RCC 7860 (cell line): ENCODE measurements at regions not wholly inside any gene's neighbourhood (a gene's known extent, or its start where the extent isn't known, plus 50 kb on each side); places are given as distances from the start of the nearest gene placed in this dataset.
A peak's percentile ranks its signal among the peaks of the same experiment; 100 is the strongest.

Source experiments
- DNase-seq: peaks from one replicate; pipeline ENCODE4 v3.0.0-alpha.2; 2015; ENCODE audit warnings: low spot score
- FAIRE-seq: peaks from 2 replicates; lab custom pipeline; 2012; peaks lifted over from hg19 to GRCh38; lab: Jason Lieb, UNC

GRCh38 chr13:38518328-38518727, 168.5 kb upstream of the FREM2 start:
- FAIRE-seq (no peak), DNase-seq (no peak)

- DNase-seq (no peak), FAIRE-seq (no peak)
Observed at GRCh38 chr13:38519229-38519911, 167.5 kb upstream of the FREM2 start.

GRCh38 chr13:38520041-38520440, 166.8 kb upstream of the FREM2 start:
- no peak for FAIRE-seq
- DNase-seq, result no peak

GRCh38 chr13:38527140-38527539, 159.7 kb upstream of the FREM2 start:
- DNase-seq (no peak), FAIRE-seq (no peak)

- DNase-seq, result no peak
- no peak for FAIRE-seq
Observed at GRCh38 chr13:38528986-38529385, 157.9 kb upstream of the FREM2 start.

- FAIRE-seq, result no peak
- DNase-seq, result no peak
Observed at GRCh38 chr13:38530492-38530891, 156.4 kb upstream of the FREM2 start.

GRCh38 chr13:38535261-38535660, 151.6 kb upstream of the FREM2 start:
- DNase-seq (no peak), FAIRE-seq (no peak)

GRCh38 chr13:38537051-38537450, 149.8 kb upstream of the FREM2 start:
- no peak for FAIRE-seq

GRCh38 chr13:38538422-38538821, 148.5 kb upstream of the FREM2 start:
- DNase-seq, result no peak
- FAIRE-seq, result no peak

More at GRCh38 chr13:38537051-38537450, 149.8 kb upstream of the FREM2 start:
- DNase-seq, result no peak

- DNase-seq (no peak), FAIRE-seq (no peak)
Observed at GRCh38 chr13:38539632-38540031, 147.2 kb upstream of the FREM2 start.

- FAIRE-seq (peak; percentile 52), DNase-seq (peak; percentile 70)
Observed at GRCh38 chr13:38542601-38543000, 144.3 kb upstream of the FREM2 start.

- DNase-seq (peak; percentile 13), FAIRE-seq (no peak)
Observed at GRCh38 chr13:38543561-38543960, 143.3 kb upstream of the FREM2 start.

GRCh38 chr13:38563739-38564138, 123.1 kb upstream of the FREM2 start:
- DNase-seq (no peak), FAIRE-seq (no peak)

GRCh38 chr13:38564256-38565150, 122.4 kb upstream of the FREM2 start:
- FAIRE-seq (no peak), DNase-seq (no peak)

- FAIRE-seq, result no peak
- DNase-seq, result no peak
Observed at GRCh38 chr13:38566023-38566422, 120.9 kb upstream of the FREM2 start.

- DNase-seq (no peak), FAIRE-seq (no peak)
Observed at GRCh38 chr13:38566519-38566918, 120.4 kb upstream of the FREM2 start.

- DNase-seq, result no peak
- FAIRE-seq, result no peak
Observed at GRCh38 chr13:38570706-38571105, 116.2 kb upstream of the FREM2 start.

- no peak for DNase-seq
- no peak for FAIRE-seq
Observed at GRCh38 chr13:38575427-38575826, 111.5 kb upstream of the FREM2 start.

GRCh38 chr13:38577048-38577447, 109.8 kb upstream of the FREM2 start:
- no peak for FAIRE-seq
- DNase-seq, result no peak

GRCh38 chr13:38582133-38582532, 104.7 kb upstream of the FREM2 start:
- FAIRE-seq (no peak), DNase-seq (peak; percentile 40)

GRCh38 chr13:38590230-38590629, 96.6 kb upstream of the FREM2 start:
- no peak for DNase-seq
- no peak for FAIRE-seq
